ENCODE measurements at regions not wholly inside any gene's neighbourhood (a gene's known extent, or its start where the extent isn't known, plus 50 kb on each side); places are given as distances from the start of the nearest gene placed in this dataset.

DNA sequence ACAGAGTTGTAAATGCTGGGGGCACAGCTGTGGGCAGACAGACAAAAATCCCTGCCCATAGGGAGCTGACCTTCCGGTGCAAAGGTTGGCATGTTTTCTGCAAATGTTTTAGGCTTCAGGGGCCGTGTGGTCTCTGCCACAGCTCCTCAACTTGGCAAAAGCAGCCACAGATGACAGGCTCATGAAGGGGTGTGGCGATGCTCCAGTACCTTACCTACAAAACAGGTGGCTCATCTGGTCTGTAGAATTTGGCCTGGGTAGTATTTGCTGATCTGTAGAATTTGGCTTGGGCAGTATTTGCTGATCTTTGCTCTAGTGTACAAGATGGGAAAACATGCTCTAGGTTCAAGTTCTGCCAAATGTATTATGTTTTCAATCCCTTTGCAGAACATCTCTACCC, 283.9 kb downstream of the GADD45G start:
- peaks cover 5% of the 10 kb centered on the region for H3K4me1 ChIP-seq (ENCODE audit: low read depth)
- no peak for DNase-seq (ENCODE audit: low read depth in 1 of 2, low spot score in 1 of 2)
- H3K36me3 ChIP-seq: no peaks in the 10 kb centered on the region
- no peaks in the 10 kb centered on the region for H3K9me3 ChIP-seq (ENCODE audit: low read depth)
- H3K27ac ChIP-seq: no peak overlapping the region
- H3K27me3 ChIP-seq: no peaks in the 10 kb centered on the region
- H3K4me3 ChIP-seq: no peak overlapping the region
- TF ChIP-seq, protein P1, sequence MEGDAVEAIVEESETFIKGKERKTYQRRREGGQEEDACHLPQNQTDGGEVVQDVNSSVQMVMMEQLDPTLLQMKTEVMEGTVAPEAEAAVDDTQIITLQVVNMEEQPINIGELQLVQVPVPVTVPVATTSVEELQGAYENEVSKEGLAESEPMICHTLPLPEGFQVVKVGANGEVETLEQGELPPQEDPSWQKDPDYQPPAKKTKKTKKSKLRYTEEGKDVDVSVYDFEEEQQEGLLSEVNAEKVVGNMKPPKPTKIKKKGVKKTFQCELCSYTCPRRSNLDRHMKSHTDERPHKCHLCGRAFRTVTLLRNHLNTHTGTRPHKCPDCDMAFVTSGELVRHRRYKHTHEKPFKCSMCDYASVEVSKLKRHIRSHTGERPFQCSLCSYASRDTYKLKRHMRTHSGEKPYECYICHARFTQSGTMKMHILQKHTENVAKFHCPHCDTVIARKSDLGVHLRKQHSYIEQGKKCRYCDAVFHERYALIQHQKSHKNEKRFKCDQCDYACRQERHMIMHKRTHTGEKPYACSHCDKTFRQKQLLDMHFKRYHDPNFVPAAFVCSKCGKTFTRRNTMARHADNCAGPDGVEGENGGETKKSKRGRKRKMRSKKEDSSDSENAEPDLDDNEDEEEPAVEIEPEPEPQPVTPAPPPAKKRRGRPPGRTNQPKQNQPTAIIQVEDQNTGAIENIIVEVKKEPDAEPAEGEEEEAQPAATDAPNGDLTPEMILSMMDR (IDR thresholded peaks at IDR 0.05; ENCODE audit: low read depth, low read length): no peak

DNA sequence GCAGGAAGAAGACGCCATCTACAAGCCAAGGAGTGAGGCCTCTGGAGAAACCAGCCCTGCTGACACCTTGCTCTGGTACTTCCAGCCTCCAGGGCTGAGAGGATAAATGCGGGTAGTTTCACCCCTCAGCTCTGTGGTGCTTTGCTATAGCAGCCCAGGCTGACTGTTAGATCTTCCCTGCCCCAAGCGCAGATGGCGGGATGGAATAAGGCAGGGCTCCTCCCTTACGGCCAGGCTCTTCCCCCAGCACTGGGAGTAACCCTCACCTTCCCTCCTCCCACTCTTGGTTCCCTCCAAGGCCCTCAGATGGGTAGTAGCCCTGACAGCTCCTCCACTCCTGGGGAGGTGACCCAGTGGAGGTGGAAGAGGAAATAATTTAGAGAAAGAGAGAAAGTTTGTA, 285.1 kb downstream of the GADD45G start:
- DNase-seq (ENCODE audit: low read depth in 1 of 2, low spot score in 1 of 2): no peak
- H3K27ac ChIP-seq: no peak overlapping the region
- TF ChIP-seq, protein P1 (IDR thresholded peaks at IDR 0.05; ENCODE audit: low read depth, low read length): no peak

DNA sequence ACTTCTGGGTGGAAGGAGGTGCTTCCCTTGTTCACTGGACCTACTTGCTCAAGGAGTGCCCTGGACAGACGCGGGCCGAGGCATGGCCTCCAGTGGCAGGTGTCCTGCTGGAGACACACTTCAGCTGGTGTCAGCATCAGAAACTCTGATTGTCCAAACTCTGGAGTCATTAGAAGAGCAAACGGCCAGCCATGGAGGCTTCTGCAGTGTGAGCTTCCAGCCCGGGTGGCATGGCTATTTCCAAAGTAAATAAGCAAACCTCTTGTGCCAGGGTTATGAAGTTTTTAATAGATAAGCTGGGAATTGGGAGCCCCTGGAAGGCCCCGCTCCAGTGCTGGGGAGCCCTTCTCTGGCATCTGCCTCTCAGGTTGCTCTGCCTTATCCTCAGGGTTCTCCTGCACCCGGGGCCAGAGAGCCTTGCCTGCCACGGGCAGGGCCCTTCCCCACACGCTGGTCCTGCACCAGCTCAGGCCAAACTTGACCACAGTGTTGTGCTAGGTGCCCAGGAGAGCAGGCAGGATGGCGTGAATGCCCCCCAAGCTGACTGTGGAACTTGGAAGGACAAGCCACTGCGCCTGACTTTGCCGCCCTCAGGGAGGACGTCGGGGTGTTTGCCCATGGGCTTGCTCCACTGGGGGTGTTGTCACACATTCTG, 285.6 kb downstream of the GADD45G start:
- no peaks in the 10 kb centered on the region for H3K36me3 ChIP-seq
- H3K4me3 ChIP-seq: no peak overlapping the region
- H3K4me1 ChIP-seq (ENCODE audit: low read depth): peaks cover 7% of the 10 kb centered on the region
- H3K9me3 ChIP-seq (ENCODE audit: low read depth): no peaks in the 10 kb centered on the region
- TF ChIP-seq, protein P1 (IDR thresholded peaks at IDR 0.05; ENCODE audit: low read depth, low read length): no peak
- H3K27me3 ChIP-seq: no peaks in the 10 kb centered on the region
- H3K27ac ChIP-seq: no peak overlapping the region
- no peak for DNase-seq (ENCODE audit: low read depth in 1 of 2, low spot score in 1 of 2)

More for the DNA sequence above, 285.1 kb downstream of the GADD45G start:
- Histone ChIP-seq H3K36me3 (no peaks in the 10 kb centered on the region), H3K9me3 (ENCODE audit: low read depth) (no peaks in the 10 kb centered on the region), H3K27me3 (no peaks in the 10 kb centered on the region), H3K4me1 (ENCODE audit: low read depth) (peaks cover 5% of the 10 kb centered on the region), H3K4me3 (no peak overlapping the region)

DNA sequence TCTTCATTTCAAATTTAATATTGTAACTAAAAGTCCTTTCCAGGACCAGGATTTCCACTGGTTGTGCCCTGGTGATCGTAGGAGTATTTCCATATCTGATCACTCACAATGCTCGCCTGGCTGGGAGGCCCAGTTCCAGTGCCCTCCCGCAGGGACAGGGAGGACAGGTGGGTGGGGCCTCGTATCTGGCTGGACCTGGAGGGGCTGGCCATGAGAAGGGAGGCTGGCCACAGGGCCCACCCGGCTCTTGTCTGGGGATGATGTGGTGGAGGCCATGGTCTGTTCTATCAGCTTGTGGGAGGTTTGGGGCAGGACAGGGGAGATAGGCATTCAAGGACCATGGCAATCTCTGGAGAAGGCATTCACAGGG, 286.4 kb downstream of the GADD45G start:
- Histone ChIP-seq H3K9me3 (ENCODE audit: low read depth) (no peaks in the 10 kb centered on the region), H3K27ac (no peak overlapping the region), H3K4me1 (ENCODE audit: low read depth) (peaks cover 14% of the 10 kb centered on the region), H3K36me3 (no peaks in the 10 kb centered on the region), H3K4me3 (no peak overlapping the region), H3K27me3 (no peaks in the 10 kb centered on the region)
- TF ChIP-seq, protein P1 (IDR thresholded peaks at IDR 0.05; ENCODE audit: low read depth, low read length): no peak
- DNase-seq (ENCODE audit: low read depth in 1 of 2, low spot score in 1 of 2): no peak

DNA sequence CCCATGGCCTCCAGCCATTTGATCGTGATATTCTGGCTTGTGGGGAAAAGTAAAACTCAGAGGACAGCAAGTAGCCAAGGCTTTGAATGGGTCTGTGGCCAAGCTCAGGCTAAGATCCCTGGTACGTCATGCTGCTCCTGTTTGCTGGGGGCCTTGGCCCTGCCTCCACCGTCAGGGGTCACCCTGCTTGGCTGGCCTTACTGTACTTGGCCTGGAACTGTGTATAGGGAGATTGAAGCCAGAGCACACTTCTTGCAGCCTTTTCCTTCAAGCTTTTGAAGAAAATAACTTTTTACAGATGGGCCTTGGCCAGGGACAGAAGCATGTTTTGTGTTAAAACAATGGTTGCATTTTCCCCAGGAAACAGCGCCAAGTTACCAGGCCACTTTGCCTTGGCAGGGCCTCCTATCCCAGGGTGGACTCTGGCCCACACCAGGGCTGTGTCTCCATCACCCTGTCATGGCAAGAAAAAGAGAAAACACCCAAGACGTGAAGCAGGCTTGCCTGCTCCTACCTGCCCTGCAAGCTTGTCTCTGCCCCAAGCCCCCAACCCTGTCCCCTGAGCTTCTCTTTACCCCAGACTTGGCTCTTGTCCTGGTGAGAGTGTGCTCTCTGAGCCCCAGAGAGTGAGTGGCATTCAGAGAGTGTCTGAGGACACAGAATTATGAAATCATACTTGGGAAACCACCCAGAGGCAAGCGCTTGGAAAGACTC, 286.9 kb downstream of the GADD45G start:
- Histone ChIP-seq H3K36me3 (no peaks in the 10 kb centered on the region), H3K27me3 (no peaks in the 10 kb centered on the region), H3K4me1 (ENCODE audit: low read depth) (peaks cover 9% of the 10 kb centered on the region), H3K27ac (peak overlapping the region; percentile 13), H3K4me3 (no peak overlapping the region), H3K9me3 (ENCODE audit: low read depth) (no peaks in the 10 kb centered on the region)
- peak in 1 of 2 donors; percentile 78 for DNase-seq (ENCODE audit: low read depth in 1 of 2, low spot score in 1 of 2)
- TF ChIP-seq, protein P1 (IDR thresholded peaks at IDR 0.05; ENCODE audit: low read depth, low read length): no peak

All from cardiac muscle cell (in vitro differentiated cells and primary cell).